Gastroesophageal sphincter (tissue), 4 donors: ENCODE measurements at regions not wholly inside any gene's neighbourhood (a gene's known extent, or its start where the extent isn't known, plus 50 kb on each side); places are given as distances from the start of the nearest gene placed in this dataset.

ENCODE experiments used
- ATAC-seq: fragments of 150-250 bp; one replicate; pipeline ENCODE4 v1.9.1; 2016; ENCODE audit warnings: mild to moderate bottlenecking, moderate library complexity
- H3K27ac ChIP-seq, 4 donors: fragments of 200-600 bp; sonication (generic) in 3 of 4; 1 replicate in 3 of 4; 2 replicates in 1 of 4; pipeline ENCODE4 v1.5.1; 2016 to 2019
- H3K27me3 ChIP-seq: fragments of 200-600 bp; sonication (generic); one replicate; pipeline ENCODE4 v1.5.1; 2019
- H3K36me3 ChIP-seq, 2 donors: fragments of 200-600 bp; sonication (generic); one replicate each; pipeline ENCODE4 v1.5.1; 2019; ENCODE audit warnings: control low read depth in 1 of 2
- H3K4me1 ChIP-seq, 3 donors: fragments of 200-600 bp; sonication (generic); 1 replicate in 2 of 3; 2 replicates in 1 of 3; pipeline ENCODE4 v1.5.1; 2016 to 2019; ENCODE audit warnings: control low read depth in 2 of 3
- H3K4me3 ChIP-seq, 2 donors: fragments of 200-600 bp; sonication (generic); one replicate each; pipeline ENCODE4 v1.5.1; 2019; ENCODE audit warnings: mild to moderate bottlenecking in 1 of 2, moderate library complexity in 1 of 2
- H3K9me3 ChIP-seq, 3 donors: fragments of 200-600 bp; sonication (generic); one replicate each; pipeline ENCODE4 v1.5.1; 2017 to 2019; ENCODE audit warnings: control low read depth in 2 of 3
- CTCF ChIP-seq, 4 experiments: fragments of 200-600 bp in 2 of 4; fragments of 450-650 bp in 2 of 4; sonication (generic) in 1 of 4; IDR thresholded peaks; one replicate each; pipeline ENCODE4 v1.5.1; 2017 to 2019; ENCODE audit warnings: antibody characterized with exemption in 4 of 4, mild to moderate bottlenecking in 2 of 4, moderate library complexity in 2 of 4
- EP300 ChIP-seq: sonication (generic); formaldehyde crosslinking; IDR thresholded peaks from one replicate; pipeline ENCODE4 v1.6.1; 2017; ENCODE audit warnings: antibody characterized with exemption, mild to moderate bottlenecking
- POLR2A ChIP-seq, 2 donors: fragments of 450-650 bp; IDR thresholded peaks; one replicate each; pipeline ENCODE4 v1.6.1; 2017; ENCODE audit warnings: antibody characterized with exemption in 2 of 2, mild to moderate bottlenecking in 2 of 2, moderate library complexity in 1 of 2
- POLR2AphosphoS5 ChIP-seq: sonication (generic); formaldehyde crosslinking; IDR thresholded peaks from one replicate; pipeline ENCODE4 v1.6.1; 2017; ENCODE audit warnings: antibody characterized with exemption
- WGBS, 2 donors: methylation state at CpG; one replicate each; pipeline ENCODE4 v1.1.5; 2018; ENCODE audit warnings: low coverage in 1 of 2; 5-methylcytosine and 5-hydroxymethylcytosine counted together

- H3K27ac ChIP-seq, result no peak overlapping the region
- no peaks in the 10 kb centered on the region for H3K36me3 ChIP-seq
- no peak for ATAC-seq
- H3K4me3 ChIP-seq, result no peak overlapping the region
- H3K4me1 ChIP-seq, result no peaks in the 10 kb centered on the region
- peaks cover 0 to 61% (median 0%) of the 10 kb centered on the region in 3 donors for H3K9me3 ChIP-seq
- no peaks in the 10 kb centered on the region for H3K27me3 ChIP-seq
- no peak for TF ChIP-seq EP300
- no peak for TF ChIP-seq POLR2A (IDR thresholded peaks at IDR 0.05)
- no peak for TF ChIP-seq CTCF (IDR thresholded peaks at IDR 0.05)
- no peak for TF ChIP-seq POLR2AphosphoS5
- WGBS, 2 donors, result 75% methylated on average over 2 of the region's 2 CpGs; no CpG with 5 or more reads in 1 of the 2 donors
These were observed 1991.2 kb downstream of the TP53TG3F start for GRCh38 chr16:35450648-35451047.

GRCh38 chr16:35452471-35452870 lies 1993.1 kb downstream of the TP53TG3F start:
- Histone ChIP-seq H3K4me1 (no peaks in the 10 kb centered on the region), H3K27ac (no peak overlapping the region), H3K4me3 (no peak overlapping the region), H3K27me3 (no peaks in the 10 kb centered on the region), H3K9me3 (peaks cover 0 to 42% (median 0%) of the 10 kb centered on the region in 3 donors), H3K36me3 (no peaks in the 10 kb centered on the region)
- 83% methylated on average over 1 of the region's 13 CpGs; no CpG with 5 or more reads in 1 of the 2 donors for WGBS, 2 donors
- no peak for ATAC-seq
- TF ChIP-seq EP300 (no peak), CTCF (IDR thresholded peaks at IDR 0.05) (no peak), POLR2A (IDR thresholded peaks at IDR 0.05) (no peak), POLR2AphosphoS5 (no peak)

- ATAC-seq, result no peak
- Histone ChIP-seq H3K27me3 (no peaks in the 10 kb centered on the region), H3K4me1 (no peaks in the 10 kb centered on the region), H3K27ac (no peak overlapping the region), H3K36me3 (no peaks in the 10 kb centered on the region), H3K4me3 (no peak overlapping the region), H3K9me3 (no peaks in the 10 kb centered on the region)
- TF ChIP-seq CTCF (IDR thresholded peaks at IDR 0.05), result no peak
- no peak for TF ChIP-seq POLR2A (IDR thresholded peaks at IDR 0.05)
- TF ChIP-seq EP300, result no peak
- TF ChIP-seq POLR2AphosphoS5, result no peak
- 14 to 23% methylated on average over 1 of the region's 1 CpG for whole genome bisulfite sequencing, 2 donors
These were observed 2003.9 kb downstream of the TP53TG3F start for GRCh38 chr16:35463358-35463757.

GRCh38 chr16:35480361-35480760 lies 2020.9 kb downstream of the TP53TG3F start:
- no peaks in the 10 kb centered on the region for H3K4me1 ChIP-seq

More at GRCh38 chr16:35480361-35480760, 2020.9 kb downstream of the TP53TG3F start:
- 0% methylated on average over 1 of the region's 1 CpG for WGBS, 2 donors
- no peaks in the 10 kb centered on the region for H3K27me3 ChIP-seq
- no peak overlapping the region for H3K4me3 ChIP-seq
- no peak for ATAC-seq
- no peaks in the 10 kb centered on the region for H3K9me3 ChIP-seq
- no peaks in the 10 kb centered on the region for H3K36me3 ChIP-seq
- no peak overlapping the region for H3K27ac ChIP-seq
- TF ChIP-seq CTCF (IDR thresholded peaks at IDR 0.05), result no peak
- no peak for TF ChIP-seq POLR2A (IDR thresholded peaks at IDR 0.05)
- TF ChIP-seq EP300, result no peak
- no peak for TF ChIP-seq POLR2AphosphoS5
